NCI-H524 treated with DMSO at 0.1 percent for 48 hours (cell line): ENCODE measurements at regions not wholly inside any gene's neighbourhood (a gene's known extent, or its start where the extent isn't known, plus 50 kb on each side); places are given as distances from the start of the nearest gene placed in this dataset.

ENCODE experiments used
- DNase-seq: peaks from one replicate; lab custom pipeline; 2025; lab: John Stamatoyannopoulos, UW

- DNase-seq = no peak
These were observed 70.6 kb upstream of the CNR1 start for GRCh38 chr6:88236612-88237360.

- no peak for DNase-seq
These were observed 66.6 kb upstream of the CNR1 start for GRCh38 chr6:88232753-88233152.

GRCh38 chr6:88223298-88223697 is 57.2 kb upstream of the CNR1 start:
- no peak for DNase-seq

GRCh38 chr6:88220493-88220892 is 54.3 kb upstream of the CNR1 start:
- no peak for DNase-seq

GRCh38 chr6:88216182-88216581 is 50.0 kb upstream of the CNR1 start:
- DNase-seq = no peak
